DND-41 (cell line): ENCODE measurements at regions not wholly inside any gene's neighbourhood (a gene's known extent, or its start where the extent isn't known, plus 50 kb on each side); places are given as distances from the start of the nearest gene placed in this dataset.

Experiments used
- ATAC-seq: fragments of 200-7000 bp; cut with Tn5 transposase; 3 replicates; pipeline ENCODE4 v1.9.1; 2021; ENCODE audit warnings: low read depth; ENCODE audit not compliant: insufficient read depth
- DNase-seq: peaks from one replicate; pipeline ENCODE4 v3.0.0-alpha.2; 2020
- H2AFZ ChIP-seq: 2 replicates; pipeline ENCODE4 v1.6.0; 2012; ENCODE audit warnings: low read depth, low read length
- H3K27ac ChIP-seq: 2 replicates; pipeline ENCODE4 v1.5.1; 2012; ENCODE audit warnings: low read length, inconsistent platforms
- H3K27me3 ChIP-seq: fragments of 200-600 bp; sonication (generic); 2 replicates; pipeline ENCODE4 v1.6.0; 2012; ENCODE audit warnings: low read length, mild to moderate bottlenecking, inconsistent platforms; ENCODE audit not compliant: insufficient read depth, poor library complexity
- H3K36me3 ChIP-seq: 2 replicates; pipeline ENCODE4 v1.5.1; 2012; ENCODE audit warnings: low read length, inconsistent platforms; ENCODE audit not compliant: insufficient read depth
- H3K4me1 ChIP-seq: 2 replicates; pipeline ENCODE4 v1.5.1; 2012; ENCODE audit warnings: mild to moderate bottlenecking, low read length; ENCODE audit not compliant: insufficient read depth
- H3K4me2 ChIP-seq: 2 replicates; pipeline ENCODE4 v1.6.0; 2012; ENCODE audit warnings: mild to moderate bottlenecking, moderate library complexity, low read length, inconsistent platforms; ENCODE audit not compliant: insufficient read depth
- H3K4me3 ChIP-seq, 2 experiments: fragments of 200-600 bp in 1 of 2; shearing (Covaris generic) in 1 of 2; 2 replicates each; pipeline ENCODE4 v1.5.1; 2012 to 2016; ENCODE audit warnings: inconsistent platforms in 2 of 2, low read length in 2 of 2, mild to moderate bottlenecking in 2 of 2, low read depth in 1 of 2, moderate library complexity in 1 of 2
- H3K79me2 ChIP-seq: 2 replicates; pipeline ENCODE4 v1.6.0; 2012; ENCODE audit warnings: low read length, inconsistent platforms; ENCODE audit not compliant: insufficient read depth
- H3K9ac ChIP-seq: 2 replicates; pipeline ENCODE4 v1.6.0; 2012; ENCODE audit warnings: low read depth, mild to moderate bottlenecking, inconsistent platforms, low read length, moderate library complexity
- H3K9me3 ChIP-seq: 2 replicates; pipeline ENCODE4 v1.5.1; 2012; ENCODE audit warnings: low read length, moderate library complexity, mild to moderate bottlenecking, inconsistent platforms; ENCODE audit not compliant: insufficient read depth, severe bottlenecking
- H4K20me1 ChIP-seq: 2 replicates; pipeline ENCODE4 v1.6.0; 2012; ENCODE audit warnings: low read length; ENCODE audit not compliant: insufficient read depth
- CTCF ChIP-seq: IDR thresholded peaks from 2 replicates; pipeline ENCODE4 v1.5.1; 2012; ENCODE audit warnings: borderline replicate concordance, low read length, moderate library complexity, mild to moderate bottlenecking; ENCODE audit not compliant: poor library complexity, severe bottlenecking; ENCODE audit errors: extremely low read depth
- EZH2 ChIP-seq: IDR thresholded peaks from 3 replicates; pipeline ENCODE4 v1.6.1; 2012; ENCODE audit warnings: borderline replicate concordance, low read depth, mild to moderate bottlenecking, moderate library complexity, low read length, inconsistent platforms; ENCODE audit not compliant: severe bottlenecking

DNA sequence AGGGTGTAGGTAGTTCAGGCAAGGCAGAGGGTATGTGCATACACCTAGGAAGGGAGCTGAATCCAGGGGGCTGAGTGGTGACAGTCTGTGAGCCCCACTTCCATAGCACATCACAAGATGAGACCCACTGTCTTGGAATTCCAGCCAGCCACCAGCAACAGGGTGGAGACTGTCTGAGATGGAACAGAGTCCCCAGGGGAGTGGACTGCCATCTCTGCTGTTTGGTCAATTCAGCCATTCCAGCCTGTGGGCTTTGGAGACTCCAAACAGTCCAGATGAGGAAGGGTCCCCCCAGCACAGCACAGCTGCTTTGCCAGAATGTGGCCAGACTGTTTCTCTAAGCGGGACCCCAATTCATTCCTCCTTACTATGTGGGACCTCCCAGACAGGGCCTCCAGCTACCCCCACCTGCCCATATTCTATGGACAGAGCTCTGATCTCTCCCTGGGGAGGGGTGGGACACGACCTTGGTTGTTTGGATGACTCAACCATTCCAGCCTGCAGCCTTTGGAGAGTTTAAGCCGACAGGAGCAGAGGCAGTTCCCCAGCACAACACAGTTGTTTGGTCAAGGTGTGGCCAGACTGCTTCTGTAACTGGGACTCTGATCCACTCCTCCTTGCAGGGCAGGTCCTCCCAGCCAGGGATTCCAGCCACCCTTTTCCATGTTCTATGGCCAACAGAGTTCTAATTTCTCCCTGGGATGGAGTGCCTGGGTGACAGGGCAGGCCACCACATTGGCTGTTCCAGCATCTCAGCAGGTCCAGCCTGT lies 178.0 kb downstream of the RND3 start:
- Histone ChIP-seq H3K27me3 (no peaks in the 10 kb centered on the region), H3K4me1 (peaks cover 12% of the 10 kb centered on the region), H3K36me3 (no peaks in the 10 kb centered on the region), H3K4me3 (no peak overlapping the region), H3K4me2 (no peak overlapping the region), H3K9me3 (peaks cover 6% of the 10 kb centered on the region), H2AFZ (no peak overlapping the region), H3K9ac (no peak overlapping the region), H3K79me2 (no peaks in the 10 kb centered on the region), H4K20me1 (no peaks in the 10 kb centered on the region), H3K27ac (no peak overlapping the region)
- no peak for ATAC-seq
- no peak for DNase-seq
- TF ChIP-seq EZH2, result no peak
- TF ChIP-seq CTCF, result no peak

DNA sequence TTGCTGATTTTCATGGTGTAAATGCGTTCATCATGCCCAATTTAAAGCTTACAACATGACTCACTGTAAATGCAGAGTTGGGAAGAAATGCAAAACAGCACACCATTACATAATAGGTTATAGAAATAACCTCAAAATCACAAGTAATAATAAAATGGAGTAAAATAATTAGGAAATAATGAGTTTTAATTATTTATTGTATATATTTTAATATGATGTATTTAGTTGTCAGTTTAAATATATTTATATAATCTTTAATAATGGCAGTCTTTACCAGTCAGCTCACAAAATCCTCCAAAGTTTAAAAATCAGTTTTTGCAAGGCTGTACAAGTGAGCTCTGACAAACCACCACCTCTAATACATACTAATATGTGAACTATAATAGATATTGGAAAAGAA lies 180.2 kb downstream of the RND3 start:
- no peak overlapping the region for H3K4me2 ChIP-seq
- no peak for DNase-seq

DNA sequence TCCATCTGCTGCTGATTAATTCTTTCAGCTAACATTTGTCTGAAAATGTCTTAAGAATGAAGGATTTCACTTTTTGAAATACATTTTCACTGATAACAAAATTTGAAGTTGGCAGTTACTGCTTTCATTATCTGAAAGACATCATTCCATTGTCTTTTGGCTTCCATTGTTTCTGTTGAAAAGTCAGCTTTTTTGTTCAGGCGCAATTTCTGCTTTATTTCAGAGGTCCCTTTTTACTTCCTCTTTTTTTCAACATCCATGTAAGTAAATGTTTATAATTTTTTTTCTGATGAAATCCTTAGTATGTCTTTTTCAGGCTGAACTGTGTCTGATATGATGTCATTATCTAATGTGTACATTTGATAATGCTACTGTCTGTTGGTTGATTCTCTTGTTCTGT lies 184.2 kb downstream of the RND3 start:
- DNase-seq, result no peak
- Histone ChIP-seq H3K9me3 (peaks cover 28% of the 10 kb centered on the region), H3K36me3 (no peaks in the 10 kb centered on the region), H3K9ac (no peak overlapping the region), H4K20me1 (no peaks in the 10 kb centered on the region), H2AFZ (no peak overlapping the region), H3K79me2 (no peaks in the 10 kb centered on the region), H3K4me3 (no peak overlapping the region), H3K4me2 (no peak overlapping the region), H3K27me3 (no peaks in the 10 kb centered on the region), H3K4me1 (no peaks in the 10 kb centered on the region), H3K27ac (no peak overlapping the region)
- no peak for ATAC-seq
- TF ChIP-seq CTCF (no peak), EZH2 (no peak)

More for the DNA sequence above, 180.2 kb downstream of the RND3 start:
- Histone ChIP-seq H3K36me3 (no peaks in the 10 kb centered on the region), H3K9ac (no peak overlapping the region), H2AFZ (no peak overlapping the region), H3K4me3 (no peak overlapping the region), H3K27me3 (no peaks in the 10 kb centered on the region), H4K20me1 (no peaks in the 10 kb centered on the region), H3K79me2 (no peaks in the 10 kb centered on the region), H3K9me3 (peaks cover 22% of the 10 kb centered on the region), H3K4me1 (no peaks in the 10 kb centered on the region), H3K27ac (no peak overlapping the region)
- ATAC-seq, result no peak
- no peak for TF ChIP-seq CTCF
- TF ChIP-seq EZH2, result no peak
